HepG2 (cell line): ENCODE measurements at regions not wholly inside any gene's neighbourhood (a gene's known extent, or its start where the extent isn't known, plus 50 kb on each side); places are given as distances from the start of the nearest gene placed in this dataset.

Source experiments
- AHR ChIP-seq: IDR thresholded peaks from 2 replicates; pipeline ENCODE4 v1.6.1; 2018; ENCODE audit warnings: missing genetic modification reagents, missing compliant biosample characterization
- CENPX ChIP-seq: sonication (generic); formaldehyde crosslinking; IDR thresholded peaks from 2 replicates; pipeline ENCODE4 v1.9.0; 2021; ENCODE audit warnings: mild to moderate bottlenecking, missing genetic modification reagents, moderate library complexity
- CREBL2 ChIP-seq: sonication (generic); formaldehyde crosslinking; IDR thresholded peaks from 2 replicates; pipeline ENCODE4 v1.8.1; 2023; ENCODE audit warnings: missing genetic modification reagents, mild to moderate bottlenecking, borderline replicate concordance
- FIP1L1 ChIP-seq: fragments of 200-400 bp; formaldehyde crosslinking; IDR thresholded peaks from 2 replicates; pipeline ENCODE4 v1.6.1; 2018; ENCODE audit warnings: low read depth, mild to moderate bottlenecking, low read length, moderate library complexity, borderline replicate concordance; ENCODE audit not compliant: insufficient read depth
- FOXA3 ChIP-seq: IDR thresholded peaks from 2 replicates; pipeline ENCODE4 v1.6.1; 2016; ENCODE audit warnings: missing genetic modification reagents, missing compliant biosample characterization
- FOXK1 ChIP-seq: sonication (generic); formaldehyde crosslinking; IDR thresholded peaks from 2 replicates; pipeline ENCODE4 v1.4.0; 2020; ENCODE audit warnings: low read depth, missing genetic modification reagents, borderline replicate concordance
- FOXM1 ChIP-seq: sonication (generic); formaldehyde crosslinking; IDR thresholded peaks from 2 replicates; pipeline ENCODE4 v1.5.0; 2020; ENCODE audit warnings: missing genetic modification reagents
- FOXO4 ChIP-seq: sonication (generic); formaldehyde crosslinking; conservative IDR thresholded peaks from 2 replicates; pipeline ENCODE4 v1.8.1; 2023; ENCODE audit warnings: missing genetic modification reagents
- GATA4 ChIP-seq: sonication (generic); IDR thresholded peaks from 2 replicates; pipeline ENCODE4 v1.6.1; 2016; ENCODE audit warnings: antibody characterized with exemption, low read depth, borderline replicate concordance
- HDAC6 ChIP-seq: fragments of 200-600 bp; sonication (generic); IDR thresholded peaks from 2 replicates; pipeline ENCODE4 v1.7.0; 2017; ENCODE audit warnings: mild to moderate bottlenecking, antibody characterized with exemption, low read length, low read depth
- PHF21A ChIP-seq: sonication (generic); formaldehyde crosslinking; IDR thresholded peaks from 2 replicates; pipeline ENCODE4 v1.5.0; 2020; ENCODE audit warnings: mild to moderate bottlenecking, missing genetic modification reagents
- ZBTB34 ChIP-seq: sonication (generic); formaldehyde crosslinking; IDR thresholded peaks from 2 replicates; pipeline ENCODE4 v1.8.0; 2022; ENCODE audit warnings: mild to moderate bottlenecking, missing genetic modification reagents
- ZC3H4 ChIP-seq: sonication (generic); formaldehyde crosslinking; IDR thresholded peaks from 2 replicates; pipeline ENCODE4 v1.4.0; 2020; ENCODE audit warnings: missing genetic modification reagents, borderline replicate concordance
- ZNF12 ChIP-seq: sonication (generic); formaldehyde crosslinking; IDR thresholded peaks from 2 replicates; pipeline ENCODE4 v1.5.0; 2020; ENCODE audit warnings: missing genetic modification reagents
- ZNF567 ChIP-seq: sonication (generic); formaldehyde crosslinking; IDR thresholded peaks from 2 replicates; pipeline ENCODE4 v1.8.1; 2023; ENCODE audit warnings: mild to moderate bottlenecking, missing genetic modification reagents, borderline replicate concordance
- ZNF747 ChIP-seq: sonication (generic); formaldehyde crosslinking; IDR thresholded peaks from 2 replicates; pipeline ENCODE4 v1.8.1; 2023; ENCODE audit warnings: missing genetic modification reagents, mild to moderate bottlenecking, borderline replicate concordance
- ZZZ3 ChIP-seq: sonication (generic); formaldehyde crosslinking; IDR thresholded peaks from 2 replicates; pipeline ENCODE4 v1.4.0; 2020; ENCODE audit warnings: missing genetic modification reagents, mild to moderate bottlenecking, borderline replicate concordance
- TF ChIP-seq, protein P1 (sequence below): sonication (generic); formaldehyde crosslinking; IDR thresholded peaks from 2 replicates; pipeline ENCODE4 v1.9.0; 2021; ENCODE audit warnings: mild to moderate bottlenecking, missing genetic modification reagents

GRCh38 chr20:50390685-50391443 lies 119.3 kb upstream of the PTPN1 start (continued):
- no peak for TF ChIP-seq ZNF12 (CRISPR knock-in tag)
- no peak for TF ChIP-seq PHF21A (CRISPR knock-in tag)
- TF ChIP-seq HDAC6: no peak
- no peak for TF ChIP-seq CREBL2 (CRISPR knock-in tag)
- no peak; the same call in 1 of the 2 replicates for TF ChIP-seq ZNF567 (CRISPR knock-in tag)
- TF ChIP-seq FIP1L1: no peak
- no peak for TF ChIP-seq CENPX
- no peak for TF ChIP-seq FOXO4 (CRISPR knock-in tag)
- no peak for TF ChIP-seq FOXM1 (CRISPR knock-in tag)
- TF ChIP-seq FOXA3 (CRISPR knock-in tag): no peak
- TF ChIP-seq GATA4: no peak
- TF ChIP-seq, protein P1, sequence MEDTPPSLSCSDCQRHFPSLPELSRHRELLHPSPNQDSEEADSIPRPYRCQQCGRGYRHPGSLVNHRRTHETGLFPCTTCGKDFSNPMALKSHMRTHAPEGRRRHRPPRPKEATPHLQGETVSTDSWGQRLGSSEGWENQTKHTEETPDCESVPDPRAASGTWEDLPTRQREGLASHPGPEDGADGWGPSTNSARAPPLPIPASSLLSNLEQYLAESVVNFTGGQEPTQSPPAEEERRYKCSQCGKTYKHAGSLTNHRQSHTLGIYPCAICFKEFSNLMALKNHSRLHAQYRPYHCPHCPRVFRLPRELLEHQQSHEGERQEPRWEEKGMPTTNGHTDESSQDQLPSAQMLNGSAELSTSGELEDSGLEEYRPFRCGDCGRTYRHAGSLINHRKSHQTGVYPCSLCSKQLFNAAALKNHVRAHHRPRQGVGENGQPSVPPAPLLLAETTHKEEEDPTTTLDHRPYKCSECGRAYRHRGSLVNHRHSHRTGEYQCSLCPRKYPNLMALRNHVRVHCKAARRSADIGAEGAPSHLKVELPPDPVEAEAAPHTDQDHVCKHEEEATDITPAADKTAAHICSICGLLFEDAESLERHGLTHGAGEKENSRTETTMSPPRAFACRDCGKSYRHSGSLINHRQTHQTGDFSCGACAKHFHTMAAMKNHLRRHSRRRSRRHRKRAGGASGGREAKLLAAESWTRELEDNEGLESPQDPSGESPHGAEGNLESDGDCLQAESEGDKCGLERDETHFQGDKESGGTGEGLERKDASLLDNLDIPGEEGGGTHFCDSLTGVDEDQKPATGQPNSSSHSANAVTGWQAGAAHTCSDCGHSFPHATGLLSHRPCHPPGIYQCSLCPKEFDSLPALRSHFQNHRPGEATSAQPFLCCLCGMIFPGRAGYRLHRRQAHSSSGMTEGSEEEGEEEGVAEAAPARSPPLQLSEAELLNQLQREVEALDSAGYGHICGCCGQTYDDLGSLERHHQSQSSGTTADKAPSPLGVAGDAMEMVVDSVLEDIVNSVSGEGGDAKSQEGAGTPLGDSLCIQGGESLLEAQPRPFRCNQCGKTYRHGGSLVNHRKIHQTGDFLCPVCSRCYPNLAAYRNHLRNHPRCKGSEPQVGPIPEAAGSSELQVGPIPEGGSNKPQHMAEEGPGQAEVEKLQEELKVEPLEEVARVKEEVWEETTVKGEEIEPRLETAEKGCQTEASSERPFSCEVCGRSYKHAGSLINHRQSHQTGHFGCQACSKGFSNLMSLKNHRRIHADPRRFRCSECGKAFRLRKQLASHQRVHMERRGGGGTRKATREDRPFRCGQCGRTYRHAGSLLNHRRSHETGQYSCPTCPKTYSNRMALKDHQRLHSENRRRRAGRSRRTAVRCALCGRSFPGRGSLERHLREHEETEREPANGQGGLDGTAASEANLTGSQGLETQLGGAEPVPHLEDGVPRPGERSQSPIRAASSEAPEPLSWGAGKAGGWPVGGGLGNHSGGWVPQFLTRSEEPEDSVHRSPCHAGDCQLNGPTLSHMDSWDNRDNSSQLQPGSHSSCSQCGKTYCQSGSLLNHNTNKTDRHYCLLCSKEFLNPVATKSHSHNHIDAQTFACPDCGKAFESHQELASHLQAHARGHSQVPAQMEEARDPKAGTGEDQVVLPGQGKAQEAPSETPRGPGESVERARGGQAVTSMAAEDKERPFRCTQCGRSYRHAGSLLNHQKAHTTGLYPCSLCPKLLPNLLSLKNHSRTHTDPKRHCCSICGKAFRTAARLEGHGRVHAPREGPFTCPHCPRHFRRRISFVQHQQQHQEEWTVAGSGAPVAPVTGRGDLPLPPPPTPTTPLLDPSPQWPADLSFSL (CRISPR knock-in tag): no peak
- no peak; the same call in 1 of the 2 replicates for TF ChIP-seq ZC3H4 (CRISPR knock-in tag)
- TF ChIP-seq ZZZ3: no peak
- TF ChIP-seq ZBTB34 (CRISPR knock-in tag): no peak
- TF ChIP-seq ZNF747 (CRISPR knock-in tag): no peak
- no peak for TF ChIP-seq AHR (CRISPR knock-in tag)
- no peak for TF ChIP-seq FOXK1
